Type B pancreatic cell (in vitro differentiated cells): ENCODE measurements at regions not wholly inside any gene's neighbourhood (a gene's known extent, or its start where the extent isn't known, plus 50 kb on each side); places are given as distances from the start of the nearest gene placed in this dataset.

Source experiments
- DNase-seq: peaks from one replicate; pipeline ENCODE4 v3.0.0; 2021; ENCODE audit warnings: mixed read lengths; ENCODE audit not compliant: unreplicated experiment; ENCODE audit errors: extremely low spot score
- H3K27ac Mint-ChIP-seq: 2 replicates; pipeline ENCODE4 v1.8.0; 2021; ENCODE audit warnings: mild to moderate bottlenecking, mixed read lengths
- H3K27me3 Mint-ChIP-seq: 2 replicates; pipeline ENCODE4 v1.8.0; 2021; ENCODE audit warnings: mixed read lengths
- H3K36me3 Mint-ChIP-seq: 2 replicates; pipeline ENCODE4 v1.8.0; 2021; ENCODE audit warnings: mixed read lengths
- H3K4me1 Mint-ChIP-seq: one replicate; pipeline ENCODE4 v1.8.0; 2021; ENCODE audit warnings: mixed read lengths; ENCODE audit not compliant: unreplicated experiment
- H3K4me3 Mint-ChIP-seq: 2 replicates; pipeline ENCODE4 v1.8.0; 2021; ENCODE audit warnings: mild to moderate bottlenecking, mixed read lengths
- H3K9me3 Mint-ChIP-seq: 2 replicates; pipeline ENCODE4 v1.8.0; 2021; ENCODE audit warnings: mixed read lengths
- TF ChIP-seq, protein P1 (sequence below): fragments of 200-600 bp; sonication (generic); conservative IDR thresholded peaks from 2 replicates; pipeline ENCODE4 v1.5.0; 2021; ENCODE audit warnings: antibody characterized with exemption, mild to moderate bottlenecking

- no peak for DNase-seq
- Mint-ChIP-seq H3K4me3 (no peak overlapping the region), H3K9me3 (peaks cover 5% of the 10 kb centered on the region), H3K27me3 (peaks cover 24% of the 10 kb centered on the region), H3K27ac (no peak overlapping the region), H3K4me1 (peaks cover 6% of the 10 kb centered on the region), H3K36me3 (no peaks in the 10 kb centered on the region)
- TF ChIP-seq, protein P1, sequence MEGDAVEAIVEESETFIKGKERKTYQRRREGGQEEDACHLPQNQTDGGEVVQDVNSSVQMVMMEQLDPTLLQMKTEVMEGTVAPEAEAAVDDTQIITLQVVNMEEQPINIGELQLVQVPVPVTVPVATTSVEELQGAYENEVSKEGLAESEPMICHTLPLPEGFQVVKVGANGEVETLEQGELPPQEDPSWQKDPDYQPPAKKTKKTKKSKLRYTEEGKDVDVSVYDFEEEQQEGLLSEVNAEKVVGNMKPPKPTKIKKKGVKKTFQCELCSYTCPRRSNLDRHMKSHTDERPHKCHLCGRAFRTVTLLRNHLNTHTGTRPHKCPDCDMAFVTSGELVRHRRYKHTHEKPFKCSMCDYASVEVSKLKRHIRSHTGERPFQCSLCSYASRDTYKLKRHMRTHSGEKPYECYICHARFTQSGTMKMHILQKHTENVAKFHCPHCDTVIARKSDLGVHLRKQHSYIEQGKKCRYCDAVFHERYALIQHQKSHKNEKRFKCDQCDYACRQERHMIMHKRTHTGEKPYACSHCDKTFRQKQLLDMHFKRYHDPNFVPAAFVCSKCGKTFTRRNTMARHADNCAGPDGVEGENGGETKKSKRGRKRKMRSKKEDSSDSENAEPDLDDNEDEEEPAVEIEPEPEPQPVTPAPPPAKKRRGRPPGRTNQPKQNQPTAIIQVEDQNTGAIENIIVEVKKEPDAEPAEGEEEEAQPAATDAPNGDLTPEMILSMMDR, result no peak
Observed at GRCh38 chr16:79329166-79329521, 271.4 kb downstream of the MAF start.

- DNase-seq, result no peak
- H3K27me3 Mint-ChIP-seq, result peaks cover 25% of the 10 kb centered on the region
- H3K9me3 Mint-ChIP-seq, result peaks cover 5% of the 10 kb centered on the region
- no peaks in the 10 kb centered on the region for H3K36me3 Mint-ChIP-seq
- peaks cover 6% of the 10 kb centered on the region for H3K4me1 Mint-ChIP-seq
- TF ChIP-seq, protein P1, result no peak
- H3K4me3 Mint-ChIP-seq, result no peak overlapping the region
- no peak overlapping the region for H3K27ac Mint-ChIP-seq
Observed at GRCh38 chr16:79328402-79329165, 272.0 kb downstream of the MAF start.

GRCh38 chr16:79327836-79328235 lies 272.7 kb downstream of the MAF start:
- H3K4me1 Mint-ChIP-seq, result peaks cover 6% of the 10 kb centered on the region

GRCh38 chr16:79326549-79326948 lies 274.0 kb downstream of the MAF start:
- DNase-seq, result no peak
- Mint-ChIP-seq H3K27ac (no peak overlapping the region), H3K4me1 (peaks cover 6% of the 10 kb centered on the region), H3K27me3 (peaks cover 22% of the 10 kb centered on the region), H3K36me3 (no peaks in the 10 kb centered on the region), H3K4me3 (no peak overlapping the region), H3K9me3 (peaks cover 1% of the 10 kb centered on the region)
- TF ChIP-seq, protein P1, result no peak

More at GRCh38 chr16:79327836-79328235, 272.7 kb downstream of the MAF start:
- Mint-ChIP-seq H3K9me3 (peaks cover 5% of the 10 kb centered on the region), H3K27me3 (peaks cover 25% of the 10 kb centered on the region), H3K36me3 (no peaks in the 10 kb centered on the region), H3K4me3 (no peak overlapping the region), H3K27ac (no peak overlapping the region)
- TF ChIP-seq, protein P1, result no peak
- DNase-seq, result no peak

GRCh38 chr16:79325226-79325945 lies 275.2 kb downstream of the MAF start:
- no peak overlapping the region for H3K4me3 Mint-ChIP-seq
- H3K9me3 Mint-ChIP-seq, result no peaks in the 10 kb centered on the region
- no peak for DNase-seq
- TF ChIP-seq, protein P1, result no peak
- no peak overlapping the region for H3K27ac Mint-ChIP-seq
- H3K36me3 Mint-ChIP-seq, result no peaks in the 10 kb centered on the region
- peaks cover 22% of the 10 kb centered on the region for H3K27me3 Mint-ChIP-seq
- H3K4me1 Mint-ChIP-seq, result peaks cover 6% of the 10 kb centered on the region
